SK-N-SH treated with all-trans-retinoic acid at 6 μM for 48 hours (cell line): ENCODE measurements at regions not wholly inside any gene's neighbourhood (a gene's known extent, or its start where the extent isn't known, plus 50 kb on each side); places are given as distances from the start of the nearest gene placed in this dataset.
"Not testable (repeated sequence)": the region's sequence is repeated elsewhere in the genome, so short reads cannot be mapped to it uniquely, and the experiment has no call there.

Experiments used
- ATAC-seq: fragments of 200-7000 bp; cut with Tn5 transposase; 3 replicates; pipeline ENCODE4 v1.9.1; 2020; ENCODE audit warnings: mild to moderate bottlenecking, moderate library complexity
- ARNTL ChIP-seq: fragments of 450-650 bp; formaldehyde crosslinking; IDR thresholded peaks from 2 replicates; pipeline ENCODE4 v1.5.0; 2020; ENCODE audit warnings: low read depth, mild to moderate bottlenecking, moderate library complexity, borderline replicate concordance
- CREB5 ChIP-seq: fragments of 250-450 bp; sonication (Bioruptor Pico); IDR thresholded peaks from 2 replicates; pipeline ENCODE4 v1.5.1; 2020; ENCODE audit warnings: low read depth, mild to moderate bottlenecking, moderate library complexity
- CSDC2 ChIP-seq: fragments of 250-450 bp; sonication (Bioruptor Pico); IDR thresholded peaks from 2 replicates; pipeline ENCODE4 v1.5.0; 2020; ENCODE audit warnings: mild to moderate bottlenecking, moderate library complexity
- ESRRG ChIP-seq: fragments of 250-450 bp; sonication (Bioruptor Pico); IDR thresholded peaks from 2 replicates; pipeline ENCODE4 v1.6.1; 2021; ENCODE audit warnings: mild to moderate bottlenecking
- ISL1 ChIP-seq: fragments of 250-450 bp; sonication (Bioruptor Pico); IDR thresholded peaks from 2 replicates; pipeline ENCODE4 v2.1.2; 2022; ENCODE audit warnings: mild to moderate bottlenecking, moderate library complexity
- PATZ1 ChIP-seq: fragments of 250-450 bp; sonication (Bioruptor Pico); IDR thresholded peaks from 2 replicates; pipeline ENCODE4 v1.8.0; 2020; ENCODE audit warnings: mild to moderate bottlenecking, moderate library complexity, borderline replicate concordance
- PPARA ChIP-seq: fragments of 250-450 bp; sonication (Bioruptor Pico); IDR thresholded peaks from 2 replicates; pipeline ENCODE4 v1.5.0; 2020; ENCODE audit warnings: mild to moderate bottlenecking, borderline replicate concordance
- RARB ChIP-seq: fragments of 250-450 bp; sonication (Bioruptor Pico); IDR thresholded peaks from 2 replicates; pipeline ENCODE4 v1.8.0; 2021; ENCODE audit warnings: mild to moderate bottlenecking, moderate library complexity
- SNAI2 ChIP-seq: fragments of 250-450 bp; sonication (Bioruptor Pico); IDR thresholded peaks from 2 replicates; pipeline ENCODE4 v1.5.0; 2020; ENCODE audit warnings: mild to moderate bottlenecking, moderate library complexity
- TCF4 ChIP-seq: fragments of 250-450 bp; sonication (Bioruptor Pico); IDR thresholded peaks from 2 replicates; pipeline ENCODE4 v1.8.0; 2021; ENCODE audit warnings: mild to moderate bottlenecking, moderate library complexity, borderline replicate concordance
- TOX ChIP-seq: fragments of 250-450 bp; sonication (Bioruptor Pico); IDR thresholded peaks from 2 replicates; pipeline ENCODE4 v1.8.0; 2021; ENCODE audit warnings: mild to moderate bottlenecking, moderate library complexity, borderline replicate concordance
- ZC3H10 ChIP-seq: fragments of 250-450 bp; sonication (Bioruptor Pico); IDR thresholded peaks from 2 replicates; pipeline ENCODE4 v1.5.1; 2021; ENCODE audit warnings: mild to moderate bottlenecking, moderate library complexity
- ZFP3 ChIP-seq: fragments of 250-450 bp; sonication (Bioruptor Pico); IDR thresholded peaks from 2 replicates; pipeline ENCODE4 v1.5.0; 2020; ENCODE audit warnings: mild to moderate bottlenecking, moderate library complexity
- ZNF565 ChIP-seq: fragments of 450-650 bp; formaldehyde crosslinking; conservative IDR thresholded peaks from 2 replicates; pipeline ENCODE4 v1.5.0; 2020; ENCODE audit warnings: low read depth, mild to moderate bottlenecking, moderate library complexity
- ZNF70 ChIP-seq: fragments of 450-650 bp; formaldehyde crosslinking; IDR thresholded peaks from 2 replicates; pipeline ENCODE4 v1.5.0; 2020; ENCODE audit warnings: mild to moderate bottlenecking, moderate library complexity
- ZNF8 ChIP-seq: fragments of 450-650 bp; formaldehyde crosslinking; IDR thresholded peaks from 2 replicates; pipeline ENCODE4 v1.5.0; 2020; ENCODE audit warnings: mild to moderate bottlenecking, moderate library complexity
- TF ChIP-seq, protein P1 (sequence below): fragments of 250-450 bp; sonication (Bioruptor Pico); IDR thresholded peaks from 2 replicates; pipeline ENCODE4 v1.8.0; 2021; ENCODE audit warnings: low read depth, mild to moderate bottlenecking, moderate library complexity, borderline replicate concordance
- TF ChIP-seq, protein P2 (sequence below): fragments of 250-450 bp; sonication (Bioruptor Pico); IDR thresholded peaks from 2 replicates; pipeline ENCODE4 v1.5.0; 2020; ENCODE audit warnings: mild to moderate bottlenecking, moderate library complexity

- no peak for TF ChIP-seq TOX
- TF ChIP-seq PATZ1 (CRISPR knock-in tag): no peak
These were observed 80.5 kb upstream of the GNAZ start (continued) for GRCh38 chr22:22989856-22990255.

- ATAC-seq: not testable (repeated sequence)
These were observed 79.4 kb upstream of the GNAZ start for GRCh38 chr22:22990711-22991505.

DNA sequence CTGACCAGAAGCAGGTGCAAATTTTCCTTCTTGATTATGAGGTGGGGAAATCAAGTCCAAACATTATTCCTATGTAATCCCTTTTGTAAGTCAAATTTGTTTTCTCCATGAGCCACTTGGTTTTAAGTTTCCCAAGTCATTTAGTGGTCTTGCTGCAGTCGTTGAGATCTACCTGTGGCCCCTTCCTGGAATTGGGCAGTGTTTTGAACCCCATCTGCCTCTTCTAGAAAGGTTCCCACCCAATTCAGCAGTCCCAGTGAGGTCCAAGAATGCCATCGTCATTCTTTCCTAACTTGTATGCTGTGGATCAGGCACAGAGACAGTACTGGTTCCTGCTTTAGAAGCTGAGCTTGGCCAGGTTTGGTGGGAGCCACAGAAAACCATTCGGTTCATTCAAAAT, 77.8 kb upstream of the GNAZ start:
- TF ChIP-seq SNAI2 (CRISPR knock-in tag) (no peak), ESRRG (no peak), ZNF565 (no peak), CREB5 (no peak), TOX (no peak), PATZ1 (CRISPR knock-in tag) (no peak), ZNF8 (CRISPR knock-in tag) (no peak), ARNTL (CRISPR knock-in tag) (no peak), RARB (no peak), ZFP3 (CRISPR knock-in tag) (no peak), ZC3H10 (CRISPR knock-in tag) (no peak), ZNF70 (CRISPR knock-in tag) (no peak), CSDC2 (no peak), PPARA (CRISPR knock-in tag) (no peak), ISL1 (CRISPR knock-in tag) (no peak), TCF4 (CRISPR knock-in tag) (no peak)
- TF ChIP-seq, protein P1, sequence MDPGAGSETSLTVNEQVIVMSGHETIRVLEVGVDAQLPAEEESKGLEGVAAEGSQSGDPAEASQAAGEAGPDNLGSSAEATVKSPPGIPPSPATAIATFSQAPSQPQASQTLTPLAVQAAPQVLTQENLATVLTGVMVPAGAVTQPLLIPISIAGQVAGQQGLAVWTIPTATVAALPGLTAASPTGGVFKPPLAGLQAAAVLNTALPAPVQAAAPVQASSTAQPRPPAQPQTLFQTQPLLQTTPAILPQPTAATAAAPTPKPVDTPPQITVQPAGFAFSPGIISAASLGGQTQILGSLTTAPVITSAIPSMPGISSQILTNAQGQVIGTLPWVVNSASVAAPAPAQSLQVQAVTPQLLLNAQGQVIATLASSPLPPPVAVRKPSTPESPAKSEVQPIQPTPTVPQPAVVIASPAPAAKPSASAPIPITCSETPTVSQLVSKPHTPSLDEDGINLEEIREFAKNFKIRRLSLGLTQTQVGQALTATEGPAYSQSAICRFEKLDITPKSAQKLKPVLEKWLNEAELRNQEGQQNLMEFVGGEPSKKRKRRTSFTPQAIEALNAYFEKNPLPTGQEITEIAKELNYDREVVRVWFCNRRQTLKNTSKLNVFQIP (CRISPR knock-in tag): no peak
- TF ChIP-seq, protein P2, sequence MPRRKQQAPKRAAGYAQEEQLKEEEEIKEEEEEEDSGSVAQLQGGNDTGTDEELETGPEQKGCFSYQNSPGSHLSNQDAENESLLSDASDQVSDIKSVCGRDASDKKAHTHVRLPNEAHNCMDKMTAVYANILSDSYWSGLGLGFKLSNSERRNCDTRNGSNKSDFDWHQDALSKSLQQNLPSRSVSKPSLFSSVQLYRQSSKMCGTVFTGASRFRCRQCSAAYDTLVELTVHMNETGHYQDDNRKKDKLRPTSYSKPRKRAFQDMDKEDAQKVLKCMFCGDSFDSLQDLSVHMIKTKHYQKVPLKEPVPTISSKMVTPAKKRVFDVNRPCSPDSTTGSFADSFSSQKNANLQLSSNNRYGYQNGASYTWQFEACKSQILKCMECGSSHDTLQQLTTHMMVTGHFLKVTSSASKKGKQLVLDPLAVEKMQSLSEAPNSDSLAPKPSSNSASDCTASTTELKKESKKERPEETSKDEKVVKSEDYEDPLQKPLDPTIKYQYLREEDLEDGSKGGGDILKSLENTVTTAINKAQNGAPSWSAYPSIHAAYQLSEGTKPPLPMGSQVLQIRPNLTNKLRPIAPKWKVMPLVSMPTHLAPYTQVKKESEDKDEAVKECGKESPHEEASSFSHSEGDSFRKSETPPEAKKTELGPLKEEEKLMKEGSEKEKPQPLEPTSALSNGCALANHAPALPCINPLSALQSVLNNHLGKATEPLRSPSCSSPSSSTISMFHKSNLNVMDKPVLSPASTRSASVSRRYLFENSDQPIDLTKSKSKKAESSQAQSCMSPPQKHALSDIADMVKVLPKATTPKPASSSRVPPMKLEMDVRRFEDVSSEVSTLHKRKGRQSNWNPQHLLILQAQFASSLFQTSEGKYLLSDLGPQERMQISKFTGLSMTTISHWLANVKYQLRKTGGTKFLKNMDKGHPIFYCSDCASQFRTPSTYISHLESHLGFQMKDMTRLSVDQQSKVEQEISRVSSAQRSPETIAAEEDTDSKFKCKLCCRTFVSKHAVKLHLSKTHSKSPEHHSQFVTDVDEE: no peak
- ATAC-seq: no peak

DNA sequence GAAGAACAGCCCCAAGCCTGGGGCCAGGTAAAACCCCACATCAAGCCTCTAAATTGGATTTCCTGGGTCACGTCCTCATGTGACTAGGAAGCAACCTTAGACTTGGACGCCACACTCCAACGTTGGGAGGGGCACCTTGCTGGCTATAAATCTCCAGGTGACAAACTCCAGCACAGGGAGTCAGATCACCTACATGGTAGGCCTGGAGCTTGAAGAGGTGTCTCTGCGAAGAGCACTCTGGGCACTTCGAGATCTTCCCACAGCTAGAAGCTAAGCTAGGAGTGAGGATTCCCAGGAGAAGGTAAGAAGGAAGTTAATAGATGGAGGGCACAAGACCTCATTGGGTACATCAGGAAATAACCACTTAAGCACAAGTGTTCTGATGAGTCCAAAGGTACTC, 77.1 kb upstream of the GNAZ start:
- no peak for TF ChIP-seq ZNF565
- TF ChIP-seq CSDC2: no peak
- ATAC-seq: no peak
